ENCODE measurements at regions not wholly inside any gene's neighbourhood (a gene's known extent, or its start where the extent isn't known, plus 50 kb on each side); places are given as distances from the start of the nearest gene placed in this dataset.

GRCh38 chr13:39971526-39971925 is 316.1 kb downstream of the COG6 start:
- DNase-seq (ENCODE audit: extremely low read depth in 1 of 4, low spot score in 3 of 4), result no peak
- CTCF ChIA-PET (ENCODE audit: low intra/inter-chr PET ratio), result no interaction called here
- Histone ChIP-seq H2AFZ (ENCODE audit: low read depth, low read length) (no peak overlapping the region), H3K9me1 (ENCODE audit: control insufficient read depth, insufficient read depth, low read length) (no peaks in the 10 kb centered on the region), H3K4me2 (ENCODE audit: insufficient read depth, low read length) (no peak overlapping the region), H3K27ac (ENCODE audit: extremely low read depth, low read depth, low read length) (no peak overlapping the region), H4K20me1 (replicated peaks; ENCODE audit: control insufficient read depth, insufficient read depth, low read length) (no peaks in the 10 kb centered on the region), H3K9me3 (replicated peaks; ENCODE audit: control insufficient read depth, insufficient read depth, low read depth, low read length) (no peaks in the 10 kb centered on the region), H3K4me1 (replicated peaks in 1 of 2; ENCODE audit: control insufficient read depth in 2 of 2, insufficient read depth in 2 of 2, low read length in 2 of 2) (no peaks in the 10 kb centered on the region), H3K4me3 (no peak overlapping the region), H3K36me3 (ENCODE audit: control insufficient read depth, insufficient read depth, low read length) (no peaks in the 10 kb centered on the region), H3K79me2 (ENCODE audit: control insufficient read depth, insufficient read depth, low read length) (no peaks in the 10 kb centered on the region), H3K27me3 (ENCODE audit: control insufficient read depth in 2 of 2, insufficient read depth in 2 of 2, low read length in 2 of 2) (no peaks in the 10 kb centered on the region), H3K9ac (ENCODE audit: insufficient read depth in 1 of 2, low read depth in 2 of 2, low read length in 2 of 2) (no peak overlapping the region)
- POLR2A ChIA-PET, result no interaction called here
- WGBS (ENCODE audit: insufficient coverage, low coverage, missing lambda C conversion rate), result 0% methylated on average over 3 of the region's 3 CpGs
- FAIRE-seq, result no peak
- no peak for ATAC-seq
- no TSS peak for BruUV-seq (replicated peaks)
- intact Hi-C loops (cut with micrococcal nuclease), result no loop called here
- in situ Hi-C loops (cut with MboI), result no loop called here
- TF ChIP-seq, protein P1, sequence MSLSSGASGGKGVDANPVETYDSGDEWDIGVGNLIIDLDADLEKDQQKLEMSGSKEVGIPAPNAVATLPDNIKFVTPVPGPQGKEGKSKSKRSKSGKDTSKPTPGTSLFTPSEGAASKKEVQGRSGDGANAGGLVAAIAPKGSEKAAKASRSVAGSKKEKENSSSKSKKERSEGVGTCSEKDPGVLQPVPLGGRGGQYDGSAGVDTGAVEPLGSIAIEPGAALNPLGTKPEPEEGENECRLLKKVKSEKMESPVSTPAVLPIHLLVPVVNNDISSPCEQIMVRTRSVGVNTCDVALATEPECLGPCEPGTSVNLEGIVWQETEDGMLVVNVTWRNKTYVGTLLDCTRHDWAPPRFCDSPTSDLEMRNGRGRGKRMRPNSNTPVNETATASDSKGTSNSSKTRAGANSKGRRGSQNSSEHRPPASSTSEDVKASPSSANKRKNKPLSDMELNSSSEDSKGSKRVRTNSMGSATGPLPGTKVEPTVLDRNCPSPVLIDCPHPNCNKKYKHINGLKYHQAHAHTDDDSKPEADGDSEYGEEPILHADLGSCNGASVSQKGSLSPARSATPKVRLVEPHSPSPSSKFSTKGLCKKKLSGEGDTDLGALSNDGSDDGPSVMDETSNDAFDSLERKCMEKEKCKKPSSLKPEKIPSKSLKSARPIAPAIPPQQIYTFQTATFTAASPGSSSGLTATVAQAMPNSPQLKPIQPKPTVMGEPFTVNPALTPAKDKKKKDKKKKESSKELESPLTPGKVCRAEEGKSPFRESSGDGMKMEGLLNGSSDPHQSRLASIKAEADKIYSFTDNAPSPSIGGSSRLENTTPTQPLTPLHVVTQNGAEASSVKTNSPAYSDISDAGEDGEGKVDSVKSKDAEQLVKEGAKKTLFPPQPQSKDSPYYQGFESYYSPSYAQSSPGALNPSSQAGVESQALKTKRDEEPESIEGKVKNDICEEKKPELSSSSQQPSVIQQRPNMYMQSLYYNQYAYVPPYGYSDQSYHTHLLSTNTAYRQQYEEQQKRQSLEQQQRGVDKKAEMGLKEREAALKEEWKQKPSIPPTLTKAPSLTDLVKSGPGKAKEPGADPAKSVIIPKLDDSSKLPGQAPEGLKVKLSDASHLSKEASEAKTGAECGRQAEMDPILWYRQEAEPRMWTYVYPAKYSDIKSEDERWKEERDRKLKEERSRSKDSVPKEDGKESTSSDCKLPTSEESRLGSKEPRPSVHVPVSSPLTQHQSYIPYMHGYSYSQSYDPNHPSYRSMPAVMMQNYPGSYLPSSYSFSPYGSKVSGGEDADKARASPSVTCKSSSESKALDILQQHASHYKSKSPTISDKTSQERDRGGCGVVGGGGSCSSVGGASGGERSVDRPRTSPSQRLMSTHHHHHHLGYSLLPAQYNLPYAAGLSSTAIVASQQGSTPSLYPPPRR (CRISPR knock-in tag; IDR thresholded peaks at IDR 0.05; ENCODE audit: borderline replicate concordance), result no peak
- no peak for TF ChIP-seq ZNF146 (CRISPR knock-in tag; IDR thresholded peaks at IDR 0.05; ENCODE audit: unreplicated experiment)
- no peak for TF ChIP-seq HES1 (IDR thresholded peaks at IDR 0.05; ENCODE audit: low read depth)
- no peak for TF ChIP-seq ZNF79 (CRISPR knock-in tag; IDR thresholded peaks at IDR 0.05; ENCODE audit: low read depth)
- no peak for TF ChIP-seq GMEB1 (CRISPR knock-in tag; IDR thresholded peaks at IDR 0.05)
